Neural progenitor cell (in vitro differentiated cells): ENCODE measurements at regions not wholly inside any gene's neighbourhood (a gene's known extent, or its start where the extent isn't known, plus 50 kb on each side); places are given as distances from the start of the nearest gene placed in this dataset.

ENCODE experiments used
- CTCF ChIP-seq: fragments of 200-600 bp; sonication (generic); IDR thresholded peaks from 2 replicates; pipeline ENCODE4 v1.5.1; 2017; ENCODE audit warnings: antibody characterized with exemption, mild to moderate bottlenecking
- EZH2 ChIP-seq: fragments of 200-600 bp; sonication (generic); IDR thresholded peaks from 2 replicates; pipeline ENCODE4 v1.6.1; 2017; ENCODE audit warnings: antibody characterized with exemption, mild to moderate bottlenecking, moderate library complexity
- EZH2phosphoT487 ChIP-seq: fragments of 200-600 bp; sonication (generic); IDR thresholded peaks from 2 replicates; pipeline ENCODE4 v1.6.1; 2017; ENCODE audit warnings: antibody characterized with exemption

GRCh38 chr14:44215660-44216059 is 291.4 kb downstream of the FSCB start:
- no peak for TF ChIP-seq CTCF
- no peak for TF ChIP-seq EZH2
- TF ChIP-seq EZH2phosphoT487 = no peak
